ENCODE measurements at regions not wholly inside any gene's neighbourhood (a gene's known extent, or its start where the extent isn't known, plus 50 kb on each side); places are given as distances from the start of the nearest gene placed in this dataset.

GRCh38 chr1:111556325-111557037 is 53.0 kb upstream of the ADORA3 start:
- no peak for DNase-seq (ENCODE audit: low read depth)
- no peak overlapping the region for H3K4me3 ChIP-seq (ENCODE audit: low read depth, low read length)

DNA sequence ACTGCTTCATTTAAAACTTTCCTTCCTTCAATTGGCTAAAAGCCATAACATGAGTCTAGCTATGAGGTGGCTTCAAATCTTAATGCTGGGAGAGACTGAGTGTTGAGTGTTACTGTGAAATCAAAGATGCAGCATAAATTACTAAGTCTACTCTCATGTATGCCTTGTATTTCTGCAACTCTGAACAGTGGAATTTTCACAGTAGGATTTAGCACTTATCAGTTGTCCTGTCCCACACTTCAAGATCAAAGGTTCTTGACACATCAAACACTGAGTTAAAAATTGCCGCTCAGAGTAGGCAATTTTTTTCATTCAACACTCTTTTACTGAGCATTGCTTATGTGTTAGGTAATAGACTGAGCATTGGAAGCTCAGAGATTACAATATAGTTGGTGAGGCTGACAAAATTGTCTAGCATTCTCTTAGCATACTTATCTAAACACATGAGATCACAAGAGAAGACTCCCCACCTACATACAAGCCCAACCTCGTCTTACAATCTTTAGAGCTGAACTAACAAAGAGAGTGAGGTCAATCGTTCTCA is 56.4 kb upstream of the ADORA3 start:
- peak; percentile 49 for DNase-seq (ENCODE audit: low read depth)
- no peak overlapping the region for H3K4me3 ChIP-seq (ENCODE audit: low read depth, low read length)

DNA sequence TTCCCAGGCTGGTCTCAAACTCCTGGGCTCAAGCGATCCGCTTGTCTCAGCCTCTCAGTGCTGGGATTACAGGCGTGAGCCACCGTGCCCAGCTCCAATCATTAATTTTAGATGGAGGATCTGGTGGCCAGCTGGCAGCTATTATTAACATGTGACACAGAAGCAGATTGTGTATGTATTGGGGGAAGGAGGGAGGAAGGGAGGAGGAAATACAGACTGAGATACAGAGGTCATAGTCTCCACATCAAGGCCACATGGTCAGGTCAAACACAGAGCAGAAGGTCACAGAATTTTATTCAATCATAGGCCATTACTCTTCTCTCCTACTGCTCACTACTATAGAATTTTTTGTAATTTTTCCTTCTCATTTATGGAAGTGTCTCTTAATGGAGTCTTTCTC is 57.9 kb upstream of the ADORA3 start:
- H3K4me3 ChIP-seq (ENCODE audit: low read depth, low read length): no peak overlapping the region
- no peak for DNase-seq (ENCODE audit: low read depth)

GRCh38 chr1:111563619-111564018 is 56.0 kb upstream of the RAP1A start:
- peak; percentile 49 for DNase-seq (ENCODE audit: low read depth)
- no peak overlapping the region for H3K4me3 ChIP-seq (ENCODE audit: low read depth, low read length)

DNA sequence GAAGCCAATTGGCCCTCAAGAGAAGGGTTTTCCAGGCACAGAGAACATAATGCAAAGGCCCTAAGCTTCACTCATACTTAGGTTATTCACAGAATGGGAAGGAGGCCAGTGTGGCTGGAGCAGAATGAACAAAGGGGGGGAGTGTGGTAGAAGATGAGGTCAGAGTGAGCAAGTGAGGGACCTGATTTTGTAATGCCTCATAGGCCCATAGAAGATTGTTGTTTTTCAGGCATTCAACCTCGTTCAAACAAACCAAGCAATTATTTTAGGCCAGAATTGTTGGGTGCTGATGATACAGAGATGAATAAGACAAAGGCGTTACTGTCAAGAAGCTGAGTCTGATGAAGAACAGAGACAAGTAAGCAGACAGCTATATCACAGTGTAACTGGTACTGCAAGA is 54.5 kb upstream of the RAP1A start:
- H3K4me3 ChIP-seq (ENCODE audit: low read depth, low read length): no peak overlapping the region
- peak; percentile 89 for DNase-seq (ENCODE audit: low read depth)

DNA sequence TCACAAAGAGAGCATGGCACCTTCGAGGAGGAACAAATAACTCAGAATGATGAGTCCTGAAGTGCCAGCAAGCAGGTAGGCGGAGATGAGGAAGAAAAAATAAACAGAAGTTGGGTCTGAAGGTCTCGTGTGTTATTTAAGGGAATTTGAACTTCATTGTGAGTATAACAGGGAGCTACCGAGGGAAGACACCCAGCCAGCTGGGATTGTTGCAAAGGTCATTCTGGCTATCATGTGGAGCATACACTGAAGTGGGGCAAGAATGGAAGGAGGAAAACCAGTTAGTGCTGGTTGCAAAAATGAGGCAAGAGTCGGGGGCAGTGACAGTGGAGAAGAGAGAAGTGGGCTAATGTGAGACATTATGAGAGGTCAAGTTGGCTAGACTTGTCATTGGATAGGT is 53.6 kb upstream of the RAP1A start:
- H3K4me3 ChIP-seq (ENCODE audit: low read depth, low read length): no peak overlapping the region
- DNase-seq (ENCODE audit: low read depth): no peak

DNA sequence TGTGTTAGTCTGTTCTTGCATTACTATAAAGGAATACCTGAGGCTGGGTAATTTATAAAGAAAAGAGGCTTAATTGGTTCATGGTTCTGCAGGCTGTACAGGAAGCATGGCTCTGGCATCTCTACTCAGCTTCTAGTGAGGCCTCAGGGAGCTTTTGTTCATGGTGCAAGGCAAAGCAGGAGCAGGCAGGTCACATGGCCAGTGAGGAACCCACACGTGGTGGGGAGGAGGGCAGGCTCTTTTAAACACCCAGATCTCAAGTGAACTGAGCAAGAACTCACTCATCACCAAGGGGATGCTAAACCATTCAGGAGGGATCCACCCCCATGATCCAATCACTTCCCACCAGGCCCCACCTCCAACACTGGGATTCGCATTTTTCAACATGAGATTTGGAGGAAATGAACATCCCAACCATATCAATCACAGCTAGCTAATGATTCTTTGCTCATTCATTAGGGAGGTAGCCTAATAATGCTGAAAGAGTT is 51.4 kb upstream of the RAP1A start:
- no peak overlapping the region for H3K4me3 ChIP-seq (ENCODE audit: low read depth, low read length)
- DNase-seq (ENCODE audit: low read depth): no peak
